ENCODE measurements at regions not wholly inside any gene's neighbourhood (a gene's known extent, or its start where the extent isn't known, plus 50 kb on each side); places are given as distances from the start of the nearest gene placed in this dataset.

- DNase-seq (ENCODE audit: low read depth), result no peak
- no peak for TF ChIP-seq CTCF (IDR thresholded peaks at IDR 0.05; ENCODE audit: insufficient read depth, low read depth, low read length, missing control alignments)
Measured at GRCh38 chr5:39519566-39520231, 94.9 kb upstream of the DAB2 start.

GRCh38 chr5:39519079-39519478 lies 94.3 kb upstream of the DAB2 start:
- H3K4me3 ChIP-seq (ENCODE audit: low read depth, low read length), result no peak overlapping the region
- no peak for TF ChIP-seq CTCF (IDR thresholded peaks at IDR 0.05; ENCODE audit: insufficient read depth, low read depth, low read length, missing control alignments)
- DNase-seq (ENCODE audit: low read depth), result no peak

More at GRCh38 chr5:39519566-39520231, 94.9 kb upstream of the DAB2 start:
- H3K4me3 ChIP-seq (ENCODE audit: low read depth, low read length), result no peak overlapping the region

GRCh38 chr5:39518516-39518915 lies 93.7 kb upstream of the DAB2 start:
- H3K4me3 ChIP-seq (ENCODE audit: low read depth, low read length), result no peak overlapping the region
- DNase-seq (ENCODE audit: low read depth), result no peak
- TF ChIP-seq CTCF (IDR thresholded peaks at IDR 0.05; ENCODE audit: insufficient read depth, low read depth, low read length, missing control alignments), result no peak

- H3K4me3 ChIP-seq (ENCODE audit: low read depth, low read length), result no peak overlapping the region
- no peak for TF ChIP-seq CTCF (IDR thresholded peaks at IDR 0.05; ENCODE audit: insufficient read depth, low read depth, low read length, missing control alignments)
- no peak for DNase-seq (ENCODE audit: low read depth)
Measured at GRCh38 chr5:39517800-39518199, 93.0 kb upstream of the DAB2 start.

GRCh38 chr5:39515881-39516280 lies 91.1 kb upstream of the DAB2 start:
- no peak overlapping the region for H3K4me3 ChIP-seq (ENCODE audit: low read depth, low read length)
- DNase-seq (ENCODE audit: low read depth), result no peak
- no peak for TF ChIP-seq CTCF (IDR thresholded peaks at IDR 0.05; ENCODE audit: insufficient read depth, low read depth, low read length, missing control alignments)

- no peak for TF ChIP-seq CTCF (IDR thresholded peaks at IDR 0.05; ENCODE audit: insufficient read depth, low read depth, low read length, missing control alignments)
Measured at GRCh38 chr5:39513236-39513635, 88.5 kb upstream of the DAB2 start.

GRCh38 chr5:39506211-39506610 lies 81.4 kb upstream of the DAB2 start:
- TF ChIP-seq CTCF (IDR thresholded peaks at IDR 0.05; ENCODE audit: insufficient read depth, low read depth, low read length, missing control alignments), result no peak
- no peak overlapping the region for H3K4me3 ChIP-seq (ENCODE audit: low read depth, low read length)
- no peak for DNase-seq (ENCODE audit: low read depth)

More at GRCh38 chr5:39513236-39513635, 88.5 kb upstream of the DAB2 start:
- H3K4me3 ChIP-seq (ENCODE audit: low read depth, low read length), result no peak overlapping the region
- no peak for DNase-seq (ENCODE audit: low read depth)
